HUES64 (cell line): ENCODE measurements at regions not wholly inside any gene's neighbourhood (a gene's known extent, or its start where the extent isn't known, plus 50 kb on each side); places are given as distances from the start of the nearest gene placed in this dataset.

Experiments
- H3K27ac ChIP-seq: 2 replicates; pipeline ENCODE4 v1.7.0; 2013; ENCODE audit warnings: low read depth, low read length, inconsistent platforms
- H3K27me3 ChIP-seq: 2 replicates; pipeline ENCODE4 v1.6.1; 2013; ENCODE audit warnings: mild to moderate bottlenecking, low read length; ENCODE audit not compliant: insufficient read depth
- H3K36me3 ChIP-seq: 2 replicates; pipeline ENCODE4 v1.6.1; 2013; ENCODE audit warnings: mild to moderate bottlenecking, low read length; ENCODE audit not compliant: insufficient read depth
- H3K4me1 ChIP-seq: 2 replicates; pipeline ENCODE4 v1.6.1; 2013; ENCODE audit warnings: mild to moderate bottlenecking, low read length, moderate library complexity; ENCODE audit not compliant: insufficient read depth
- H3K4me3 ChIP-seq: 2 replicates; pipeline ENCODE4 v1.5.1; 2013; ENCODE audit warnings: mild to moderate bottlenecking, low read length, moderate library complexity
- H3K9ac ChIP-seq: 2 replicates; pipeline ENCODE4 v1.6.1; 2013; ENCODE audit warnings: mild to moderate bottlenecking, low read depth, low read length
- H3K9me3 ChIP-seq: 2 replicates; pipeline ENCODE4 v1.6.1; 2013; ENCODE audit warnings: low read depth, low read length; ENCODE audit not compliant: insufficient read depth
- WGBS: fragments of 150-250, 120-280 bp; methylation state at CpG from one replicate; pipeline ENCODE4 v1.1.7; 2013; ENCODE audit warnings: missing lambda C conversion rate; 5-methylcytosine and 5-hydroxymethylcytosine counted together

DNA sequence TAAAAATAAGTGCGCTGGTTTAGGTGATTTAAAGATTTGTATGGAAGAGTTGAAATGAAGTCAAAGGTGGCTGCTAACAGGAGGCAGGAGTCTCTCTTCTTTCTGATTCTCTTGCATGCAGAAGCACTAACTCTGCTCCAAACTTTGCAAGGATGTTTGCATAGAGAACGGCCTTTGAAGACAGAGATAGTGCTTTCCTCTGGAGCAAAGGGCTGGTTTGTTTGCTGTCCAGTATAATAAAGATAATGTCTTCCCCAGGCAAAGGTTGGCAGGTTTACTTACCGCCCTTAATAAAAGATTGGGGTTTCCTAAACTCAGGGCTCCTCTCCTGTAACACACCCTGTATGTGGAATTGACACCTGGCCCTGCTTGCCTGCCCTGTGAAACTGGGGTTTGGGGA is 210.6 kb upstream of the RREB1 start:
- H3K9ac ChIP-seq = no peak overlapping the region
- H3K27me3 ChIP-seq = no peaks in the 10 kb centered on the region
- H3K27ac ChIP-seq = no peak overlapping the region
- H3K4me1 ChIP-seq = no peaks in the 10 kb centered on the region; the same call in 1 of the 2 replicates
- H3K9me3 ChIP-seq = no peaks in the 10 kb centered on the region
- no peak overlapping the region for H3K4me3 ChIP-seq
- H3K36me3 ChIP-seq = no peaks in the 10 kb centered on the region
- 86% methylated on average over 3 of the region's 3 CpGs for WGBS

DNA sequence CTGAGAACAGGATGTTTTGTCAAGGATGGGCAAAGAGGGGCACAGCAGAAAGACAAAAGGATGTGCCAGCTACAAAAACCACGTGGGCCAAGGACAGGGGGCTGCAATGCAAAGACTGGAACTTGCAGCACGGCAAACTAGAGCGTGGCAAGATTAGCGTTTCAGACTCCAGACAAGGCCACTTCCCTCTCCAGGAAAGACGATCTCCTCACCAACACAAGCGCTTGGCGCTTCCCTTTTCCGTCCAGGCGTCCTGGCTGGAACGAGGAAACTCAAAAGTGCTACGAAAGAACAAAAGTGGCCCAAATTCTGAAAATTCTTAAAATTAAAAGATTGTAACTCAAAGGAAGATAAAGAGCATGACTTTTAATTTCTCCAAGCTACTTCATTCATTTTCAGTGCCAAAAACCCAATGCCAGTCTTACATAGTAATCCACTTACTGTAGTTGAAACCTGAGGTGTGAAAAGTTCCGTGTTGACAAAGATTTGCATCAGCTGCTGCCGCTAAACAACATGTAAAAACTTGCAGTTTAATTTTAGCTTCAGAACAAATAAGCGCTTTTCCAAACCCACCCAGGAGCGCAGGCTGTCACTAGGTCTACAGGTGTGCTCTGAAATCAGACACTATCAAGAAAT is 207.1 kb upstream of the RREB1 start:
- Histone ChIP-seq H3K36me3 (no peaks in the 10 kb centered on the region), H3K27ac (no peak overlapping the region), H3K4me1 (no peaks in the 10 kb centered on the region), H3K4me3 (no peak overlapping the region), H3K27me3 (no peaks in the 10 kb centered on the region), H3K9me3 (no peaks in the 10 kb centered on the region), H3K9ac (no peak overlapping the region)
- WGBS = 92% methylated on average over 15 of the region's 15 CpGs

DNA sequence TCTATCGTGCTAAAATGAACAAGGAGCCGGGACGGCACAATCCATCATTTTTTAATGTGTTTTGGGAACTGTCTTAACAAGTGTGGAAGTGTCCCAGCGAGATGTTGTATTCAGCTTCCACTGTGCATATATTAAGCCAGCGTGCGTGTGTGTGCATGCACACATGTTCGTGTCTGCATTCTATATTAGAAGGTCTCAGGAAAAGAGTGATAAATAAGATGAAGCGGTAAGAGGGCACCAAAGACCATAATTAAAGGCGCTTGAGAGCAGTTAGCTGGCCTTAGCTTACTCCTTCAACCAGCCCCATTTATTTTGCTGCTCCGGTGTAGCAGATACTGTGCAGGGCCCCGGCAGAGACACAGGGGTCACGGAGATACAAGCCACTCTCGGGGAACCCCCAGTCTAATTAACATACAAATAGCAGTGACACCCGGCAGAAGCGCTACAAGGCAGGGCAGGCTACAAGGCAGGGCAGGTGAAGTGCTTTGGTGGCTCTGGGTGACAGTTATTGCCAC is 206.5 kb upstream of the RREB1 start:
- Histone ChIP-seq H3K9ac (no peak overlapping the region), H3K27ac (no peak overlapping the region), H3K9me3 (no peaks in the 10 kb centered on the region), H3K36me3 (no peaks in the 10 kb centered on the region), H3K4me1 (no peaks in the 10 kb centered on the region), H3K27me3 (no peaks in the 10 kb centered on the region), H3K4me3 (no peak overlapping the region)
- WGBS = 79% methylated on average over 15 of the region's 15 CpGs

DNA sequence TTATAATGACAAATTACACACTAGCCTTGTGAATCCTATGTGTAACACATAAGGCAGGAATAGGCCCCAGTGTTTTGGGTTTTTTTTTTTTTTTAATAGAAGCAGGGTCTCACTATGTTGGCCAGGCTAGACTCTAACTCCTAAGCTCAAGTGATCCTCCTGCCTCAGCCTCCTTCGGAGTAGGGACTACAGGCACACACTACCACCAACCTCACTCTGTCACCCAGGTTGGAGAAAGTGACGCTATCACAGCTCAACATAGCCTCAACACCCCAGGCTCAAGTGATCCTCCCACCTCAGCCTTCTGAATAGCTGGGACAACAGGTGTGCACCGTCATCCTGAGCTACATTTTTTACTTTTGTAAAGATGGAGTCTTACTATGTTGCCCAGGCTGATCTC is 205.8 kb upstream of the RREB1 start:
- 96% methylated on average over 3 of the region's 3 CpGs for WGBS
- H3K4me3 ChIP-seq = no peak overlapping the region
- no peaks in the 10 kb centered on the region for H3K4me1 ChIP-seq

DNA sequence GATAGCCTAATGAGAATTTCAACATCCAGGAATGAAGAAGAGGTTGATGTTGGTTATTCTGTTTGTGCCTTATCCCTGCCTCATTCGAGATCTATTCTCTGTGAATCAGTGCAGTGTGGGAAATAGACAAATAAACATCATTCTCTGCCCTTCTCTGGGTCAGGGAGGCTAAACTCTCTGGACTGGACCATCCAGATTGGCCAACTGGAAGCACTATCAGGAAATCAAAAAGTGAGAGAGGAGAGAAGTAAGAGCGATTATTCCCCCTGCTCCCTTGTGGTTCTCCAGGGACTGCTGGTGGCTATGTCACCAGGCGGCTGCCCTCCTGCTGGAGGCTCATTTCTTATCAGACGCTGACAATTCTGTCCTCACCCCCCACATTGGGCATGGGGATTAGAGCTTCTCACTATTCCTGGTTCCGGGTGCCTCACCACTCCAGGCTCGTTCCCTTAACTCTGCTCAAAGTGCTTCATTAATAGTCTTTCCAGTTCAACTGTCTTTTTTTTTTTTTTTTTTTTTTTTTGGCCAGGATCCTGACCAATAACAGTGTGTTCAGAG is 201.7 kb upstream of the RREB1 start:
- Histone ChIP-seq H3K36me3 (no peaks in the 10 kb centered on the region), H3K9ac (no peak overlapping the region), H3K4me3 (no peak overlapping the region), H3K27me3 (no peaks in the 10 kb centered on the region), H3K27ac (no peak overlapping the region), H3K9me3 (no peaks in the 10 kb centered on the region), H3K4me1 (no peaks in the 10 kb centered on the region)
- WGBS = 64% methylated on average over 6 of the region's 6 CpGs

More for the DNA sequence above, 205.8 kb upstream of the RREB1 start:
- H3K27me3 ChIP-seq = no peaks in the 10 kb centered on the region
- no peaks in the 10 kb centered on the region for H3K9me3 ChIP-seq
- no peak overlapping the region for H3K27ac ChIP-seq
- H3K9ac ChIP-seq = no peak overlapping the region
- H3K36me3 ChIP-seq = no peaks in the 10 kb centered on the region

DNA sequence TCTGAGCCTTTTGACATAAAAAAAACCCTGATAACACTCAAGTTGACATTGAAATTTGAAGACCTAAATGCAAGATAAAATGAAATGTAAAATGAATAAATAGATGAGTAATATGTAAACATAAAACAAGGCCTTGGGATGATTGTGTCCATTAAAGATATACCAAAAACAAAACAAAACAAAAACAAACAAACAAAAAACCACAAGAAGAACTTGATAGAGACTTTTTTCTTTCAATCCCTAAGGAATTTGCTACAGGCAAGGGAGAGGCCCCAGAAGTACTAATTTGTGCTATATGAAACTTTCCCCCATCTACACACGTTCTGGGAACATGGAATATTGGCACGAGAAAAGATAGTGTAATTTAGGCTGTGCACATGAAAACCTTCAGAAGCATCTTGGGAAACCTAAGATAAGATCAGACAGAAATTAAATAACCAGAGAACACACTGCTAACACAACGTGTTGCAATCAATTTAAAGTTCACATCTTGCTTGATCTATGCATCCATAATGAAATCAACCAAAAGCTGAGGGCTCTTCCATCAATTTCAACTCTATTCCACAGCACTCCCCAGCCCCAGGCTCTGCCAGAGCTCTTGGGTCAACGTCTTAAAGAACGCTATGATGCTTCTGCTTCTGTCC is 201.1 kb upstream of the RREB1 start:
- Histone ChIP-seq H3K4me1 (no peaks in the 10 kb centered on the region), H3K9me3 (no peaks in the 10 kb centered on the region), H3K9ac (no peak overlapping the region), H3K36me3 (no peaks in the 10 kb centered on the region), H3K27ac (no peak overlapping the region), H3K27me3 (no peaks in the 10 kb centered on the region), H3K4me3 (no peak overlapping the region)
- WGBS = 89% methylated on average over 4 of the region's 5 CpGs

DNA sequence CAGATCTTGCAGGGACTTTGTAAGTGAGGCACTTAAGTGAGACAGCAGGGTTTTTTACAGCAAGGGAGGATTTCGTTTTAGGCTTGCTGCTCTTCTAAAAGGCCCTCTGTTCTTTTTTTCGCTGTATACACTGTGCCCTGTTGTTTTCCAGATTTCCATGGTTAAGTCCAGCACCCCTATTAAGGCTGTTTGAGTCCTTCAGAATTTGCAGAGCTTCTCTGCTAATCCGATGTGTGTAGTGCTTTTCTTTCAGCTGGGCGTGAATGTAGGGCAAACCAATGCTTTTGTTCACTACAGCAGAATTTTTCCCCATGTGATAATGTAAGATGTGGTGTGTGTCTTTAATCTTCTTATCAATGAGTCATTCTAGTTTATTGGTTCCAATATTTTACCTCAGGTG is 200.5 kb upstream of the RREB1 start:
- H3K4me1 ChIP-seq = no peaks in the 10 kb centered on the region
- no peak overlapping the region for H3K9ac ChIP-seq
- no peaks in the 10 kb centered on the region for H3K9me3 ChIP-seq
- WGBS = 83% methylated on average over 4 of the region's 4 CpGs
- no peak overlapping the region for H3K27ac ChIP-seq
- H3K27me3 ChIP-seq = no peaks in the 10 kb centered on the region
- no peaks in the 10 kb centered on the region for H3K36me3 ChIP-seq
- no peak overlapping the region for H3K4me3 ChIP-seq

DNA sequence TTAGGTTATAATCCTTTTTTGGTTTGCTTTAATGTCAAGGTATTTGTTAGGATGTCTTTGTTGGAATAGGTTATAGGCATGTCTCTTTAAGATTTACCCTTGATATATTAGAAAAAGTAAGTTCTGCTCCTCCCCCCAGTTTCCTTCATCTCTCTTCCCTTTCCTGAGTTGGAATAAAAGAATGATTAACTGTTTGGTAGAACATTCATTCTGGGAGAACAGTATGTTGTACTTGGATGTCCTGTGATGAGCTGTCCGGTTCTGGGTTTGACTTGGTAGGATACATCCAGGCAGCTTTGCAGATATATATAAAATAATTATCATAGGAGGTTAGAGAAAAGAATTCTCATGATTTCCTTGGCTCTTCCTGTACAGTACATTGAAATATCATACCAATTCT is 199.6 kb upstream of the RREB1 start:
- 80% methylated on average over 1 of the region's 1 CpG for WGBS
- H3K9ac ChIP-seq = no peak overlapping the region
- no peaks in the 10 kb centered on the region for H3K9me3 ChIP-seq
- no peaks in the 10 kb centered on the region for H3K4me1 ChIP-seq
- no peaks in the 10 kb centered on the region for H3K36me3 ChIP-seq
- H3K27ac ChIP-seq = no peak overlapping the region
- no peaks in the 10 kb centered on the region for H3K27me3 ChIP-seq
- no peak overlapping the region for H3K4me3 ChIP-seq

DNA sequence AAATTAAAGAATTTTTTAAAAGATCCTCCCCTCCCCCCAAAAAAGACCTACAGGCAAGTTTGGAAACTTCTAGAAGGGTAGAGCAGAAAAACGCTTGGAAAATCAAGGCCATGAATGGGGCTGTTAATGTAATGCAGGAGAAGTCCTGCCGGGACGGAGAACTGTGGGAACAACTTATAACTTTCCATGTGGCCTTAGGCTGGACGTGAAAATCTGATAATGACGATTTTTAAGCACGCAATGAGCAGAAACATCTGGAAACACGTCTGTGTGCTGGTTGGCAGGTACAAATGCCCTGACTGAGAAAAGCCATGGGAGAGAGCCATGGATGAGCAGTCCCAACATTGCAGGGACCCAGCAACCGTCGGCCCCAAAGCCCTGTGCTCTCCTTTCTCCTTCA is 198.7 kb upstream of the RREB1 start:
- no peaks in the 10 kb centered on the region for H3K27me3 ChIP-seq
- no peak overlapping the region for H3K9ac ChIP-seq
- H3K9me3 ChIP-seq = no peaks in the 10 kb centered on the region
- no peaks in the 10 kb centered on the region for H3K36me3 ChIP-seq
- H3K4me3 ChIP-seq = no peak overlapping the region
- H3K27ac ChIP-seq = no peak overlapping the region
- WGBS = 80% methylated on average over 9 of the region's 9 CpGs
- no peaks in the 10 kb centered on the region for H3K4me1 ChIP-seq

DNA sequence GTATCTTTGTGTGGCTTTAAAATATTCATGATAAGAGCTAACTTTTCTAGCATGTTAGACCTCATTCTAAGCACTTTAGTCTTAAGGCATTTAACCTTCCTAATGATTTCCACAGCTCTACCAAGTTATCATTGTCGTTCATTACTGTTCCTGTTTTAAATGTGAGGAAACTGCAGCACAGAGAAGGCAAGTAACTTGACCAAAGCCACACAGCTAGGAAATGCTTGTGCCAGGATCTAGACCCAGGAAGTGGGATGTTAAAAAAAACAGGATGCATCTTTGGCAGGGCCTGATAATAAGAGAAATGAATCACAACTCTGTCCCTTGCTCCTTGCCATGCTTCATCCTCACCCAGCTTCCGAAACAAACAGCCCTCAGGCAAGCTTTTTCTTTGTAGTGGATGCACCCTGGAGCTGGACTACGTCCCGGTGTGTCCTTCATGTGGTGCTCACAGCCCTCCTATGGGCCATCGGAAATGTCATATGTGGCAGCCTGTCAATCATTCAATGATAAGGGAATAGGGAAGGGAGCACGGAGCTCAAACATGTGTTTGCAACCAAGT is 196.9 kb upstream of the RREB1 start:
- WGBS = 88% methylated on average over 6 of the region's 6 CpGs

DNA sequence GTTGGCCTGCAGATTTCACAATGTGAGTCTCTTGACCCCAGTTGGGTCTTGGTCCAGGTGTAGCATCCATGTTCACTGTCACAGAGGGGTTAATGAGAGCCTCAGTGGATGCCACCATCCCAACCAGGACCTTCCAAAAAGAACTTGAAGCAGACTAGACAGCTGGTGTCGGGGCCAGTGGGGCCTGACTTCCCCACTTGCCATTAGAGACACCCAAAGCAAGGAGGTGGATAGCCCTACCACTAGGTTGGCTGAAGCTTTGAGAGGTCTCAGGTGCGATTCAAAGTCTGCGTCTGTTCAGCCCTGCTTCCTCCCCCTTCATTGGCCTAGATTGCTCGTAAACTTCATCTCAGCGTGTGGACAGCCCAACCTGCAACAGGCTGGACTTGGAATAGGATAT is 196.4 kb upstream of the RREB1 start:
- no peak overlapping the region for H3K27ac ChIP-seq

More for the DNA sequence above, 196.9 kb upstream of the RREB1 start:
- Histone ChIP-seq H3K36me3 (no peaks in the 10 kb centered on the region), H3K4me3 (no peak overlapping the region), H3K4me1 (no peaks in the 10 kb centered on the region), H3K9me3 (no peaks in the 10 kb centered on the region), H3K27me3 (no peaks in the 10 kb centered on the region), H3K27ac (no peak overlapping the region), H3K9ac (no peak overlapping the region)

More for the DNA sequence above, 196.4 kb upstream of the RREB1 start:
- H3K4me1 ChIP-seq = no peaks in the 10 kb centered on the region
- no peak overlapping the region for H3K4me3 ChIP-seq
- 93% methylated on average over 5 of the region's 5 CpGs for WGBS
- no peaks in the 10 kb centered on the region for H3K36me3 ChIP-seq
- no peaks in the 10 kb centered on the region for H3K27me3 ChIP-seq
- no peaks in the 10 kb centered on the region for H3K9me3 ChIP-seq
- H3K9ac ChIP-seq = no peak overlapping the region
